A673 (cell line): ENCODE measurements at regions not wholly inside any gene's neighbourhood (a gene's known extent, or its start where the extent isn't known, plus 50 kb on each side); places are given as distances from the start of the nearest gene placed in this dataset.

Experiments
- BruUV-seq: library from RNA; stranded (reverse); fragments of 400-500 nt; replicated peaks from 2 replicates; lab custom pipeline; 2021; lab: Mats Ljungman, UMichigan
- CTCF ChIA-PET: fragments of 300-600 bp; sonication (Branson Sonifier 250); formaldehyde crosslinking; loops from one replicate; lab custom pipeline; 2022; ENCODE audit warnings: antibody characterized with exemption; lab: Charles Lee
- POLR2A ChIA-PET: fragments of 300-600 bp; sonication (Branson Sonifier 250); formaldehyde crosslinking; loops from one replicate; lab custom pipeline; 2022; ENCODE audit warnings: antibody characterized with exemption; ENCODE audit not compliant: low non-redundant PET; lab: Charles Lee
- DNase-seq: peaks from one replicate; pipeline ENCODE4 v3.0.0-alpha.2; 2015; ENCODE audit warnings: low spot score
- H3K27ac ChIP-seq: fragments of 200-600 bp; sonication (generic); 2 replicates; pipeline ENCODE4 v1.5.1; 2016; ENCODE audit warnings: mixed run types, low read depth, mild to moderate bottlenecking, mixed read lengths, antibody characterized with exemption, low read length; ENCODE audit not compliant: poor library complexity, severe bottlenecking
- H3K27me3 ChIP-seq: fragments of 200-600 bp; sonication (generic); replicated peaks from 2 replicates; pipeline ENCODE4 v1.6.1; 2017; ENCODE audit warnings: mixed run types, low read depth, mild to moderate bottlenecking, mixed read lengths, antibody characterized with exemption, low read length; ENCODE audit not compliant: insufficient read depth, poor library complexity
- H3K36me3 ChIP-seq: fragments of 200-600 bp; sonication (generic); 2 replicates; pipeline ENCODE4 v1.6.1; 2016; ENCODE audit warnings: mixed run types, mild to moderate bottlenecking, mixed read lengths, antibody characterized with exemption, low read length; ENCODE audit not compliant: insufficient read depth, poor library complexity, severe bottlenecking
- H3K4me1 ChIP-seq: fragments of 200-600 bp; sonication (generic); 2 replicates; pipeline ENCODE4 v1.6.1; 2017; ENCODE audit warnings: mixed run types, mild to moderate bottlenecking, mixed read lengths, antibody characterized with exemption, low read length; ENCODE audit not compliant: insufficient read depth, poor library complexity, severe bottlenecking
- H3K4me3 ChIP-seq: fragments of 200-600 bp; sonication (generic); 2 replicates; pipeline ENCODE4 v1.5.1; 2016; ENCODE audit warnings: low read depth, mixed run types, mild to moderate bottlenecking, mixed read lengths, low read length; ENCODE audit not compliant: poor library complexity, severe bottlenecking
- H3K9me3 ChIP-seq: fragments of 200-600 bp; sonication (generic); 2 replicates; pipeline ENCODE4 v1.6.1; 2016; ENCODE audit warnings: mixed run types, low read depth, mild to moderate bottlenecking, mixed read lengths, antibody characterized with exemption, low read length; ENCODE audit not compliant: poor library complexity, severe bottlenecking
- CTCF ChIP-seq: fragments of 300-800, 200-600 bp; sonication (generic); conservative IDR thresholded peaks from 2 replicates; pipeline ENCODE4 v1.5.1; 2017; ENCODE audit warnings: low read depth, mild to moderate bottlenecking, antibody characterized with exemption, low read length, moderate library complexity, mixed read lengths
- EZH2 ChIP-seq: fragments of 200-600 bp; sonication (generic); IDR thresholded peaks from 2 replicates; pipeline ENCODE4 v1.6.1; 2017; ENCODE audit warnings: borderline replicate concordance, low read depth, mild to moderate bottlenecking, mixed read lengths, antibody characterized with exemption, low read length; ENCODE audit not compliant: poor library complexity, severe bottlenecking
- intact Hi-C: fragments of 100-400 bp; cut with micrococcal nuclease; formaldehyde crosslinking; loops from one replicate; pipeline ENCODE4 v1.10.0; 2022; ENCODE audit not compliant: unreplicated experiment

- intact Hi-C loops = no loop called here
- no peak for DNase-seq
- Histone ChIP-seq H3K36me3 (no peaks in the 10 kb centered on the region), H3K27me3 (no peaks in the 10 kb centered on the region), H3K9me3 (no peaks in the 10 kb centered on the region), H3K4me1 (no peaks in the 10 kb centered on the region), H3K4me3 (no peak overlapping the region), H3K27ac (no peak overlapping the region)
- POLR2A ChIA-PET = no interaction called here
- TF ChIP-seq CTCF (no peak), EZH2 (no peak)
- CTCF ChIA-PET = no interaction called here
- no TSS peak for BruUV-seq
Measured at GRCh38 chr2:215590010-215590745, 154.3 kb upstream of the FN1 start.

DNA sequence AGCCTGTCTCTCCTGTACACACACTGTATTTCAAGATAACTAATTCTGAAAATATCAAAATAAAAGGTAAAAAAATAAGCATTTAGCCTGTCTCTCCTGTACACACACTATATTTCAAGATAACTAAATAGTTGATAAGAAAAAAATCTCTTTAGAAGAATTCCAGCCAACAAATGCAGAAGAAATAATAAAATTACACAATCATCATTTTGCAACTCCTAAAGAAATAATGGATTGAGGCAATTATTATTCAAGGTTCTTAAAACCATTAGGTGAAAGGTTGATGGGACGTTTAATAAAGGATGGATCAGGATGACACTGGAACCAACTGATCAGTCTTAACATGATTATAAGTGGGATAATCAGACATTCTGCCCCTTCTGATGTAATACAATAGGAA, 148.0 kb upstream of the FN1 start:
- intact Hi-C loops = no loop called here
- peaks cover 12% of the 10 kb centered on the region for H3K4me1 ChIP-seq
- no TSS peak for BruUV-seq
- H3K4me3 ChIP-seq = no peak overlapping the region
- no peaks in the 10 kb centered on the region for H3K36me3 ChIP-seq
- no peak for DNase-seq
- ChIA-PET CTCF (no interaction called here), POLR2A (interaction anchor here (0.6 kb wide), 1 partner anchor 201 kb away, joined by 3 read pairs; no protein-coding TSS in a partner anchor)
- no peaks in the 10 kb centered on the region for H3K27me3 ChIP-seq
- no peaks in the 10 kb centered on the region for H3K9me3 ChIP-seq
- H3K27ac ChIP-seq = no peak overlapping the region
- TF ChIP-seq CTCF (no peak), EZH2 (no peak)

DNA sequence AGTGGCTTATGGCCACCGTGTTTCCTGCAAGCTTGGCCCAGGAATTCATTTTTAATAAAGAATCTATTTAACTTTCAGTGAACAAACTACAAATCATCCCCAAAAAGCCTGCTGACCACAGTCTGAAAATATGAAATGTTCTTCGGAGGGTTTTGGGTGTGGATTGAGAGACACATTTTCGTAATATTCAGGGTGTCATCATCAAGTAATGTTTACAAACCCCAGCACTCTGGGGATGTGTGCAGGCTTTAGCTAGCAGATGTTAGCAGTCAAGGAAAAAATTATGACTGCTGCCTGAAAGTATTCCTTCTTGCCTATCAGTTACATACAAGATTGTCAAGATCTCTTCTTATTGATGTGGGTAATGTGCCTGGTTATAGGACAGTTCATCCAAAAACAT, 143.9 kb upstream of the FN1 start:
- H3K4me3 ChIP-seq = no peak overlapping the region
- DNase-seq = no peak
- no peaks in the 10 kb centered on the region for H3K9me3 ChIP-seq
- H3K4me1 ChIP-seq = peaks cover 12% of the 10 kb centered on the region
- H3K27me3 ChIP-seq = no peaks in the 10 kb centered on the region
- intact Hi-C loops = no loop called here
- BruUV-seq = no TSS peak
- no peaks in the 10 kb centered on the region for H3K36me3 ChIP-seq
- ChIA-PET CTCF (no interaction called here), POLR2A (interaction anchor here (0.6 kb wide), 1 partner anchor 342 kb away, joined by 3 read pairs; no protein-coding TSS in a partner anchor)
- no peak overlapping the region for H3K27ac ChIP-seq
- TF ChIP-seq CTCF (no peak), EZH2 (no peak)
